Thoracic aorta (tissue), 2 donors: ENCODE measurements at regions not wholly inside any gene's neighbourhood (a gene's known extent, or its start where the extent isn't known, plus 50 kb on each side); places are given as distances from the start of the nearest gene placed in this dataset.
"Not testable (repeated sequence)": the region's sequence is repeated elsewhere in the genome, so short reads cannot be mapped to it uniquely, and the experiment has no call there.

Experiments used
- ATAC-seq: fragments of 150-250 bp; one replicate; pipeline ENCODE4 v1.8.0; 2017; ENCODE audit warnings: low read depth; ENCODE audit not compliant: insufficient number of reproducible peaks, low FRiP score
- DNase-seq: peaks from one replicate; pipeline ENCODE4 v3.0.0-alpha.2; 2020; ENCODE audit warnings: low spot score
- H3K27ac ChIP-seq, 2 donors: fragments of 200-600 bp; sonication (generic); 1 replicate in 1 of 2; 2 replicates in 1 of 2; pipeline ENCODE4 v1.5.1; 2016; ENCODE audit warnings: mild to moderate bottlenecking in 2 of 2, moderate library complexity in 2 of 2
- H3K27me3 ChIP-seq: fragments of 200-600 bp; sonication (generic); replicated peaks from 2 replicates; pipeline ENCODE4 v1.6.0; 2016; ENCODE audit warnings: mild to moderate bottlenecking; ENCODE audit not compliant: insufficient read depth
- H3K36me3 ChIP-seq: fragments of 200-600 bp; sonication (generic); one replicate; pipeline ENCODE4 v1.5.1; 2016
- H3K4me1 ChIP-seq, 2 donors: fragments of 200-600 bp; sonication (generic); 1 replicate in 1 of 2; 2 replicates in 1 of 2; pipeline versions ENCODE4 v1.5.1 to v1.6.0; 2016; ENCODE audit warnings: low read depth in 2 of 2, mild to moderate bottlenecking in 1 of 2; ENCODE audit not compliant: control insufficient read depth in 1 of 2
- H3K4me3 ChIP-seq: fragments of 200-600 bp; sonication (generic); 2 replicates; pipeline ENCODE4 v1.5.1; 2016; ENCODE audit warnings: mild to moderate bottlenecking
- H3K9me3 ChIP-seq: fragments of 200-600 bp; sonication (generic); 2 replicates; pipeline ENCODE4 v1.5.1; 2016
- CTCF ChIP-seq: fragments of 200-600 bp; sonication (generic); IDR thresholded peaks from one replicate; pipeline ENCODE4 v1.5.1; 2019; ENCODE audit warnings: antibody characterized with exemption

GRCh38 chr15:66633041-66633937, 67.5 kb upstream of the LCTL start:
- no peak overlapping the region for H3K27ac ChIP-seq
- no peak for ATAC-seq
- TF ChIP-seq CTCF, result no peak

GRCh38 chr15:66633938-66634250, 68.1 kb upstream of the LCTL start:
- Histone ChIP-seq H3K27me3 (no peaks in the 10 kb centered on the region), H3K36me3 (no peaks in the 10 kb centered on the region), H3K27ac (no peak overlapping the region), H3K9me3 (no peaks in the 10 kb centered on the region), H3K4me3 (no peak overlapping the region), H3K4me1 (peaks cover 3 to 9% of the 10 kb centered on the region in 2 donors)
- ATAC-seq (no peak), DNase-seq (no peak)
- TF ChIP-seq CTCF, result no peak

More at GRCh38 chr15:66633041-66633937, 67.5 kb upstream of the LCTL start:
- no peak for DNase-seq
- Histone ChIP-seq H3K4me1 (peaks cover 3 to 9% of the 10 kb centered on the region in 2 donors), H3K4me3 (no peak overlapping the region), H3K36me3 (no peaks in the 10 kb centered on the region), H3K9me3 (no peaks in the 10 kb centered on the region), H3K27me3 (no peaks in the 10 kb centered on the region)

- DNase-seq (no peak), ATAC-seq (no peak)
- Histone ChIP-seq H3K4me3 (no peak overlapping the region), H3K27me3 (no peaks in the 10 kb centered on the region), H3K27ac (no peak overlapping the region), H3K9me3 (no peaks in the 10 kb centered on the region), H3K4me1 (peaks cover 3 to 9% of the 10 kb centered on the region in 2 donors), H3K36me3 (no peaks in the 10 kb centered on the region)
- TF ChIP-seq CTCF, result no peak
Measured at GRCh38 chr15:66634540-66634939, 67.5 kb upstream of the SMAD6 start.

DNA sequence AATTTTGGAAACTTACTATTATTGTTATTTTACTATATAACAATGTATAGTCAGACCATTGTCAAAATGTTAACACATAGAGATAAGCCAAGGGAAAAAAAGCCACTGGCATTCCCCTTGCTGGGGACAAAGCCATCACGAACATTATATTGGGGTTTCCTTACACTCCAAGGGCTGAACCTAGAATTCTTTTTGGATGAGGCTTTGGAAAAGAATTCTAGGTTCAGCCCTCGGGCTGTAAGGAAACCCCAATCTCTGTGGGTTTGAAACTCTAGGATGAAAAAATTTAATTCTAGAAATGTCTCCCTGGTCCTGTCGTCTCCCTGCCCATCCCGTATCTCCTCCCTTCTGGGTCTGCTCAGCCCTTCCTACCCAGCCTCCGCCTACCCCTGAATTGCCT, 67.0 kb upstream of the SMAD6 start:
- H3K4me3 ChIP-seq, result no peak overlapping the region
- DNase-seq (no peak), ATAC-seq (no peak)
- no peaks in the 10 kb centered on the region for H3K9me3 ChIP-seq
- no peak for TF ChIP-seq CTCF
- no peak overlapping the region for H3K27ac ChIP-seq
- H3K4me1 ChIP-seq, result peaks cover 3 to 9% of the 10 kb centered on the region in 2 donors
- H3K36me3 ChIP-seq, result no peaks in the 10 kb centered on the region
- no peaks in the 10 kb centered on the region for H3K27me3 ChIP-seq

- Histone ChIP-seq H3K9me3 (no peaks in the 10 kb centered on the region), H3K27me3 (no peaks in the 10 kb centered on the region), H3K36me3 (no peaks in the 10 kb centered on the region), H3K4me1 (peaks cover 3 to 9% of the 10 kb centered on the region in 2 donors), H3K4me3 (no peak overlapping the region), H3K27ac (no peak overlapping the region)
- DNase-seq (no peak), ATAC-seq (no peak)
- TF ChIP-seq CTCF, result no peak
Measured at GRCh38 chr15:66635817-66636216, 66.2 kb upstream of the SMAD6 start.

GRCh38 chr15:66637044-66637443, 65.0 kb upstream of the SMAD6 start:
- not testable (repeated sequence) for H3K4me1 ChIP-seq, H3K9me3 ChIP-seq, H3K27me3 ChIP-seq, DNase-seq, H3K36me3 ChIP-seq, H3K27ac ChIP-seq, H3K4me3 ChIP-seq, ATAC-seq
